Sigmoid colon (tissue), 6 donors: ENCODE measurements at regions not wholly inside any gene's neighbourhood (a gene's known extent, or its start where the extent isn't known, plus 50 kb on each side); places are given as distances from the start of the nearest gene placed in this dataset.

Experiments
- DNase-seq: peaks from one replicate; pipeline ENCODE4 v3.0.0-alpha.2; 2019
- H3K27ac ChIP-seq, 4 donors: fragments of 200-600 bp; sonication (generic); one replicate each; pipeline ENCODE4 v1.5.1; 2016 to 2019; ENCODE audit warnings: mild to moderate bottlenecking in 1 of 4
- H3K27me3 ChIP-seq, 3 donors: fragments of 200-600 bp; sonication (generic); one replicate each; pipeline ENCODE4 v1.5.1; 2019; ENCODE audit warnings: mild to moderate bottlenecking in 1 of 3
- H3K36me3 ChIP-seq, 4 donors: fragments of 200-600 bp; sonication (generic); one replicate each; pipeline ENCODE4 v1.5.1; 2016 to 2019
- H3K4me1 ChIP-seq, 4 donors: fragments of 200-600 bp; sonication (generic); one replicate each; pipeline ENCODE4 v1.5.1; 2017 to 2019
- H3K4me3 ChIP-seq, 4 donors: fragments of 200-600 bp; sonication (generic); one replicate each; pipeline ENCODE4 v1.5.1; 2017 to 2019; ENCODE audit warnings: mild to moderate bottlenecking in 2 of 4, moderate library complexity in 1 of 4
- H3K9me3 ChIP-seq, 4 donors: fragments of 200-600 bp in 3 of 4; sonication (generic) in 3 of 4; one replicate each; pipeline versions ENCODE4 v1.5.1 to v1.6.1; 2013 to 2019
- CTCF ChIP-seq, 4 experiments: fragments of 450-650 bp in 3 of 4; fragments of 200-600 bp in 1 of 4; IDR thresholded peaks; one replicate each; pipeline ENCODE4 v1.5.1; 2016 to 2019; ENCODE audit warnings: antibody characterized with exemption in 4 of 4, mild to moderate bottlenecking in 3 of 4, moderate library complexity in 2 of 4
- EP300 ChIP-seq, 4 donors: sonication (generic); formaldehyde crosslinking; IDR thresholded peaks; one replicate each; pipeline ENCODE4 v1.6.1; 2017; ENCODE audit warnings: antibody characterized with exemption in 4 of 4
- POLR2A ChIP-seq, 2 donors: fragments of 450-650 bp; IDR thresholded peaks; one replicate each; pipeline ENCODE4 v1.6.1; 2016; ENCODE audit warnings: antibody characterized with exemption in 2 of 2, mild to moderate bottlenecking in 2 of 2, moderate library complexity in 2 of 2
- POLR2AphosphoS5 ChIP-seq, 4 donors: sonication (generic); formaldehyde crosslinking; IDR thresholded peaks; one replicate each; pipeline ENCODE4 v1.6.1; 2017; ENCODE audit warnings: antibody characterized with exemption in 4 of 4
- WGBS, 2 donors: extraction: QIAGEN DNeasy Blood & Tissue Kit; methylation state at CpG; one replicate each; pipeline ENCODE4 v1.1.7; 2013; 5-methylcytosine and 5-hydroxymethylcytosine counted together
- intact Hi-C: fragments of 100-400 bp; cut with DNase I; formaldehyde crosslinking; loops from one replicate; pipeline ENCODE4 v1.15.1; 2023
- donor health status: healthy with polysubstance abuse.
- donor health status: healthy.

DNA sequence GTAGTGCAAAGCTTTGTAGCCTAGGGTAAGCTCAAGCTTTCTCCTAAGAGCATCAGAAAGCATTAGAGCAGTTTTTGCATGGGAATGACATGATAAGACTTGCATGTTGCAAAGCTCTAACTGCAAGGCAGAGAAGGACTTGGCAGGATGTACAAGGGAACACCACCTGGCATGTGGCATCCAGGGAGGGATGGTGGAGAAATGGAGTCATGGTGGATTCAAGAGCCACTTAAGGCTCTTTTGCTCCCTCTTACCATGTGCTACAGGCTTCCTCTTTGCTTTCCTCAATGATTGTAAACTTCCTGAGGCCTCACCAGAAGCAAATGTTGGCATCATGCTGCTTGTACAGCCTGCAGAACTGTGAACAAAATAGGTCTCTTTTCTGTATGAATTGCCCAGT, 266.0 kb downstream of the GLI2 start:
- Histone ChIP-seq H3K27ac (no peak overlapping the region), H3K4me1 (no peaks in the 10 kb centered on the region), H3K9me3 (no peaks in the 10 kb centered on the region), H3K27me3 (no peaks in the 10 kb centered on the region), H3K4me3 (no peak overlapping the region), H3K36me3 (no peaks in the 10 kb centered on the region)
- no peak for DNase-seq
- intact Hi-C loops: no loop called here
- TF ChIP-seq EP300 (IDR thresholded peaks at IDR 0.05) (no peak), POLR2AphosphoS5 (IDR thresholded peaks at IDR 0.05) (no peak), POLR2A (IDR thresholded peaks at IDR 0.05) (no peak), CTCF (IDR thresholded peaks at IDR 0.05) (no peak)

- Histone ChIP-seq H3K27me3 (no peaks in the 10 kb centered on the region), H3K27ac (no peak overlapping the region), H3K4me3 (no peak overlapping the region), H3K4me1 (no peaks in the 10 kb centered on the region), H3K9me3 (no peaks in the 10 kb centered on the region), H3K36me3 (no peaks in the 10 kb centered on the region)
- no peak for DNase-seq
- WGBS, 2 donors: 0 to 1% methylated on average over 1 of the region's 1 CpG
- intact Hi-C loops: no loop called here
- TF ChIP-seq POLR2A (IDR thresholded peaks at IDR 0.05) (no peak), CTCF (IDR thresholded peaks at IDR 0.05) (no peak), POLR2AphosphoS5 (IDR thresholded peaks at IDR 0.05) (no peak), EP300 (IDR thresholded peaks at IDR 0.05) (no peak)
Measured at GRCh38 chr2:121002597-121002996, 266.9 kb downstream of the GLI2 start.

DNA sequence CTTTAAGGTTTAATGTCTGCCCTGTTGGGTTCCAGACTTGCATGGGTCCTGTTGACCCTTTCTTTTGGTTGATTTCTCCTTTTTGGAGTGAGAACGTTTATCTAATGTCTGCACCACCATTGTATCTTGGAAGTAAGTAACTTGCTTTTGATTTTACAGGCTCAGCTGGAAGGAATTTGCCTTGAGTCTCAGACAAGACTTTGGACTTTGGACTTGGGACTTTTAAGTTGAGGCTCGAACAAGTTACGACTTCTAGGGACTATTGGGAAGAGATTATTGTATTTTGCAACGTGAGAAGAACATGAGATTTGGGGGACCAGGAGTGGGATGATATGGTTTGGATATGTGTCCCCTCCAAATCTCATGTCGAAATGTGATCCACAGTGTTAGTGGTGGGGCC, 267.7 kb downstream of the GLI2 start:
- no peak for DNase-seq
- intact Hi-C loops: no loop called here
- WGBS, 2 donors: 30 to 71% methylated on average over 5 of the region's 5 CpGs
- no peaks in the 10 kb centered on the region for H3K9me3 ChIP-seq
- H3K4me1 ChIP-seq: no peaks in the 10 kb centered on the region
- H3K27ac ChIP-seq: no peak overlapping the region
- no peak overlapping the region for H3K4me3 ChIP-seq
- H3K27me3 ChIP-seq: no peaks in the 10 kb centered on the region
- TF ChIP-seq POLR2AphosphoS5 (IDR thresholded peaks at IDR 0.05): no peak
- no peak for TF ChIP-seq POLR2A (IDR thresholded peaks at IDR 0.05)
- no peak for TF ChIP-seq CTCF (IDR thresholded peaks at IDR 0.05)
- no peak for TF ChIP-seq EP300 (IDR thresholded peaks at IDR 0.05)
- no peaks in the 10 kb centered on the region for H3K36me3 ChIP-seq

DNA sequence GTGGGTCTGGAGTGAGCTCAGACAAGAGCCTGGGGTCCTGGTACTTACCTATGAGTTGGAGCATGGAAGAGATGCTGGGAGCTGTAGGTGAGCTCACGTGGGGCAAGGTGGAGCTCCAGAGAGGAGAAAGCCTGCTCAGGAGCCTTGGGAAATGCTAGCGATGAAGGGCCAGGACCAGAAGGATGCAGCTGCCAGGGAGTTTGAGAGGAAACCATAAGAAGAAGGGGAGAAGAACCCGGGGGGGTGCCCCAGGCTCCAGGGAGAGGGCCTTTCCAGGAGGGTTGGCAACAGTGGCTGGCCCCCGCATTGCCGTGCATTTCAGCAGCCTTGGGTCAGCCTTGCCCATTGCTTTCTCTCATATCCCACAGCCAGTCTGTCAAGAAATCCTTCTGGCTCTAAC, 268.7 kb downstream of the GLI2 start:
- DNase-seq: no peak
- no peaks in the 10 kb centered on the region for H3K4me1 ChIP-seq
- H3K27me3 ChIP-seq: no peaks in the 10 kb centered on the region
- WGBS, 2 donors: 77 to 85% methylated on average over 5 of the region's 5 CpGs
- intact Hi-C loops: no loop called here
- no peaks in the 10 kb centered on the region for H3K36me3 ChIP-seq
- TF ChIP-seq POLR2A (IDR thresholded peaks at IDR 0.05): no peak
- H3K4me3 ChIP-seq: no peak overlapping the region
- no peaks in the 10 kb centered on the region for H3K9me3 ChIP-seq
- no peak overlapping the region for H3K27ac ChIP-seq

DNA sequence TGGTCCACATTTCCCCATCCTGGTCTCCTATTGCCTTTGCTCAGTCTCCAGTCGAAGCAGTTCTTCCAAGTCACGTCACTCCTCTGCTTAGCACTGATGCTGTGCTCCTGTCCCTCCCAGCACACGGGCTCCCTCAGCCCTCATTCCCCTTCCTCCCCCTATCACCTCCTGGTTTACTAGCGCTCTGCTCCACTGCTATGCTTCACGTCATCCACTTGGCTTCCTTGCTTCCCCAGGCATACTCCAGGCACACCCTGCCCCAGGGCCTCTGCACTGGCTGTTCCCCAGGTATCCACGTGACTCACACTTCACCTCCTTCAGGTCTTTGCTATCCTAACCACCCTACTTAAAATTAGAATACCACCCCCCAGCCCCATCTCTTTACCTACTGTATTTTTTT, 269.3 kb downstream of the GLI2 start:
- no peak overlapping the region for H3K4me3 ChIP-seq
- no peaks in the 10 kb centered on the region for H3K36me3 ChIP-seq
- intact Hi-C loops: no loop called here
- TF ChIP-seq POLR2A (IDR thresholded peaks at IDR 0.05) (no peak), POLR2AphosphoS5 (IDR thresholded peaks at IDR 0.05) (no peak), CTCF (IDR thresholded peaks at IDR 0.05) (no peak), EP300 (IDR thresholded peaks at IDR 0.05) (no peak)
- 36 to 76% methylated on average over 6 of the region's 6 CpGs for WGBS, 2 donors
- H3K27ac ChIP-seq: no peak overlapping the region
- no peaks in the 10 kb centered on the region for H3K9me3 ChIP-seq
- H3K4me1 ChIP-seq: no peaks in the 10 kb centered on the region
- no peaks in the 10 kb centered on the region for H3K27me3 ChIP-seq
- no peak for DNase-seq
